AG04449 (cell line): ENCODE measurements at regions not wholly inside any gene's neighbourhood (a gene's known extent, or its start where the extent isn't known, plus 50 kb on each side); places are given as distances from the start of the nearest gene placed in this dataset.

Experiments
- CTCF ChIA-PET: fragments of 350-600 bp; formaldehyde crosslinking; extraction: SDS; loops from one replicate; lab custom pipeline; 2021; ENCODE audit warnings: antibody characterized with exemption; lab: Yijun Ruan, JAX
- POLR2A ChIA-PET: fragments of 400-600, 350-600 bp; formaldehyde crosslinking; extraction: SDS; loops from one replicate; lab custom pipeline; 2020; ENCODE audit warnings: antibody characterized with exemption, inconsistent platforms; lab: Yijun Ruan, JAX
- DNase-seq: peaks from one replicate; pipeline ENCODE4 v3.0.0-alpha.2; 2010; ENCODE audit warnings: low read depth, low spot score
- H3K4me3 ChIP-seq: 2 replicates; pipeline ENCODE4 v1.5.1; 2011; ENCODE audit warnings: low read depth, mild to moderate bottlenecking, control low read depth, low read length
- TF ChIP-seq, protein P1 (sequence below): IDR thresholded peaks from one replicate; pipeline ENCODE4 v1.5.1; 2011; ENCODE audit warnings: mild to moderate bottlenecking, moderate library complexity, low read length, control low read depth, inconsistent platforms; ENCODE audit not compliant: insufficient read depth; ENCODE audit errors: missing control alignments

DNA sequence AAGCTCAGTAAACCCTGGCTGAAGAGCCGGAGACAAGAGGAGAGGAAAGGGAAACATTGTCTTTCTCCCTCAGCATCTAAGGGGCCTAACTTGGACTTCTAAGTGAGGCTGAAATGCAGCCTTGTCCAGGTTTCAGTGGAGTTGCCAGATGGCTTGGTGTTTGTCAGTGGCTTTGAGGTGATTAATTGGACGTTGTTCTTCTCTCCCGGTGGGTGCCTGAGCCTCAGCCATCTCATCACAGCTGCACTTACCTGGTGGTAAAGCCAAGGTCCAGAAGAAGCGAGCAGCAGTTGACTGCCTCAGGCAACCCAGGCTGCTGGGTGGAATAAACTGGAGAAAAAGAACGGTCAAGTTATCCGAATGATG, 202.2 kb upstream of the NLRP1 start:
- TF ChIP-seq, protein P1, sequence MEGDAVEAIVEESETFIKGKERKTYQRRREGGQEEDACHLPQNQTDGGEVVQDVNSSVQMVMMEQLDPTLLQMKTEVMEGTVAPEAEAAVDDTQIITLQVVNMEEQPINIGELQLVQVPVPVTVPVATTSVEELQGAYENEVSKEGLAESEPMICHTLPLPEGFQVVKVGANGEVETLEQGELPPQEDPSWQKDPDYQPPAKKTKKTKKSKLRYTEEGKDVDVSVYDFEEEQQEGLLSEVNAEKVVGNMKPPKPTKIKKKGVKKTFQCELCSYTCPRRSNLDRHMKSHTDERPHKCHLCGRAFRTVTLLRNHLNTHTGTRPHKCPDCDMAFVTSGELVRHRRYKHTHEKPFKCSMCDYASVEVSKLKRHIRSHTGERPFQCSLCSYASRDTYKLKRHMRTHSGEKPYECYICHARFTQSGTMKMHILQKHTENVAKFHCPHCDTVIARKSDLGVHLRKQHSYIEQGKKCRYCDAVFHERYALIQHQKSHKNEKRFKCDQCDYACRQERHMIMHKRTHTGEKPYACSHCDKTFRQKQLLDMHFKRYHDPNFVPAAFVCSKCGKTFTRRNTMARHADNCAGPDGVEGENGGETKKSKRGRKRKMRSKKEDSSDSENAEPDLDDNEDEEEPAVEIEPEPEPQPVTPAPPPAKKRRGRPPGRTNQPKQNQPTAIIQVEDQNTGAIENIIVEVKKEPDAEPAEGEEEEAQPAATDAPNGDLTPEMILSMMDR, result no peak
- no peak for DNase-seq
- no peak overlapping the region for H3K4me3 ChIP-seq
- CTCF ChIA-PET, result interaction anchor here (1.7 kb wide), 1 partner anchor 11 kb away, joined by 4 read pairs; no protein-coding TSS in a partner anchor
- POLR2A ChIA-PET, result interaction anchor here (1.5 kb wide), 1 partner anchor 10 kb away, joined by 6 read pairs; no protein-coding TSS in a partner anchor

DNA sequence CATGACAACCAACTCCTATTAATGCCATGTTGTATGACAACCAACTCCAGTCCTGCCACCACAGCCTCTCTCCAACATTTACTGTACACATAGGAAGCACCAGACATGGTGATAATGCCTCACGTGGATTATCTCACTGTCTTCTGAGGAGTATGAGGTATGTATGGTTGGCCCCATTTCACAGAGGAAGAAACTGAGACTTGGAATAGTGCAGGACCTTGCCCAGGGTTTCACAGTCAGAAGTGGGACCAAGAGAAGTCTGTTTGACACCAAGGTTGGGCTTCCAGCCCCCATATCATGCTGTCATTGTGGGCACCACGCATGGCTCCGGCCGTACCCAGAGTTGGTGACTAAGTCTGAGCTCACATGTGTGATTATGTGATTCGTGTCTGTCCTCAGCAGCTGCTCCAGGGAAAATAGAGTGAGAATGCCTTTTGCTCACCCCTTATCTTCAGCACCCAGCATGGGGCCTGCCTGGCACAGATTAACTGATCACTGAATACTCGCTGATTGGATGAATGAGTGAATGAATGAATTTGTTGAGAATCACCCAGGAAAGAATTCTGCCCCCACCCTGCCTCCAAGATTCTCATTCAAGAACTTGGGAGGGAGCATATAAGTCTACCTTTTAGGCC, 204.1 kb upstream of the NLRP1 start:
- ChIA-PET CTCF (no interaction called here), POLR2A (no interaction called here)
- H3K4me3 ChIP-seq, result no peak overlapping the region
- DNase-seq, result no peak
- TF ChIP-seq, protein P1, result no peak

DNA sequence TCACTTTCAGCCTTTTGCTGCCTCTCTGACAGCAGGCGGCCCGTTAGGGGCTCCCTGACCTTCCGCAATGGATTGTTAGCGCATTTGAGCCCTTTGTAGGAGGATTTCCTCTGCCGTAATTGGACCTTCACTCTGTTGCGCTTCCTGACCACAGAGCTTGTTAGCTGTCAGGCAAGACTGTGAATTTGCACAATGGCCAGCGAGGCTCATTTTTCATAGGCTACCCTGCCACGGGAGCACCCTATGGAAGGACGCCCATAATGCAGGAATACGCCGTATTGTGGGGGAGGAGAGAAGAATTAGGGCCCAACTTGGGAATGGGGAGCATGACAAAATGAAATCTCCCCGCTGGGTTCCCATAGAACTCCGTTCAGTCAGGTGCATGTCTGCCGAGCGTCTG, 205.2 kb upstream of the NLRP1 start:
- TF ChIP-seq, protein P1, result no peak
- DNase-seq, result no peak
- CTCF ChIA-PET, result no interaction called here
- H3K4me3 ChIP-seq, result no peak overlapping the region
- POLR2A ChIA-PET, result no interaction called here

DNA sequence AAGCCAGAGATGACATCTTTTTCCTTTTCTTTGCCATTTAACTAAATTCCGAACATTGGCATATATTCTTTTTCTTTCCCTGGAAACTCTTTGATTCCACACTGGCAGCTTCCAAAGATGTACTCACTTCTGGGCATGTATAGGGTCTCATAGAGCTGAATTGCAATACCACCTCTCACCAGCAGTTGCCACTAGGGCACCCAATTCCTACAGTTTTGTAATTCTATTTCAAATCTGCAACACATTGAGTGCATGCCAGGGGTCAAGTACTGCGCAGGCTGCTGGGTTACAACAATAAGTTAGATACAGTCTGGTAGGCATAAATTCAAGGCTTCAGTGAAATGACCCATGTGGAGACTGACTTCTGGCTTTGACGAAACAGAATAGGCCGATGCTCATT, 208.8 kb upstream of the NLRP1 start:
- TF ChIP-seq, protein P1, result no peak
- POLR2A ChIA-PET, result no interaction called here
- CTCF ChIA-PET, result interaction anchor here (1.0 to 1.4 kb wide), 2 partner anchors 15 to 26 kb away, joined by 3 to 5 read pairs; no protein-coding TSS in a partner anchor

DNA sequence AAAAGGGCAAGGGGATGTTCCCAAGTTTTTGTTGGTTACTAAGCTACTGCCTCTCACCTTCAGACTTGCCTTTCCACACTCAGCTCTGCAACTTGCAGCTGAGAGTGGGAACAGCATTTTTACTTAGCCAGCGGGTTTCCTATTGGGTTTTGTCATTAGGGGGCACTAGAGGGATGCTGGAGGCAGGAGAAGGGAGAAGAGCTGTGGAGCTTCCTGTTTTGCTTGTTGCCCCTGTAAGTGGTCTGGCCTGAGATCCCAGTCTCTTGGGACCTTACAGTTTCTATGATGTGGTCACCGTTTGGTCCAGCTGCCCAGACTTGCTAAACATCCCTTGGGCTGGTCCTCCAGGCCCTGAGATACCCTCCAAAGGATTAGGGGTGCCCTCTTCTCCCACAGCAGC, 209.6 kb upstream of the NLRP1 start:
- ChIA-PET POLR2A (no interaction called here), CTCF (interaction anchor here (0.7 to 1.4 kb wide), 3 partner anchors 9 to 27 kb away, joined by 3 to 5 read pairs (median 3); no protein-coding TSS in a partner anchor)
- TF ChIP-seq, protein P1, result no peak
- no peak overlapping the region for H3K4me3 ChIP-seq
- DNase-seq, result no peak

More for the DNA sequence above, 208.8 kb upstream of the NLRP1 start:
- no peak overlapping the region for H3K4me3 ChIP-seq
- DNase-seq, result no peak

DNA sequence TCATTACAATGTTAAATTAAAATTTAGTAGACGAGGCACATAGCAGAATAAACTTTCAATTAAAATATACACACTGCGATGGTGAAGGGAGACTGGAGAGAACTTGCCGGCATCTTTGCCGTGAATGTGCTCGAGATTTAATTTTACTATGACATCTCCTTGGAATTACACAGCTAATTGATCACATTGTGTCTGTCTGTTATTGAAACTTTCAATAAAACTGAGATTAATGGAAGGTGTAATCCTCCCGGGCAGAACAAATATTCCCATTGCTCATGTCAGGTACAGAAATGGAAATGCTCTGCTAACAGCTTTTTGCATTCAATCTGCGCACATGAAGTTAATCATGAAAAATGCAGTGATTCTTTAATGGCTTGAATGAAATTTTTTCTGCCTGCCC, 210.1 kb upstream of the NLRP1 start:
- TF ChIP-seq, protein P1, result no peak
- ChIA-PET CTCF (interaction anchor here (0.7 to 1.4 kb wide), 4 partner anchors 9 to 32 kb away, joined by 3 to 5 read pairs (median 3); no protein-coding TSS in a partner anchor), POLR2A (interaction anchor here (0.6 kb wide), 1 partner anchor 13 kb away, joined by 4 read pairs; no protein-coding TSS in a partner anchor)
- H3K4me3 ChIP-seq, result no peak overlapping the region
- DNase-seq, result no peak
